Transverse colon (tissue), 4 donors: ENCODE measurements at regions not wholly inside any gene's neighbourhood (a gene's known extent, or its start where the extent isn't known, plus 50 kb on each side); places are given as distances from the start of the nearest gene placed in this dataset.

Experiments used
- DNase-seq: peaks from one replicate; pipeline ENCODE4 v3.0.0-alpha.2; 2019
- H3K27ac ChIP-seq, 4 donors: fragments of 200-600 bp; sonication (generic); 2 replicates each; pipeline ENCODE4 v1.5.1; 2016 to 2018; ENCODE audit warnings: inconsistent platforms in 4 of 4
- H3K27me3 ChIP-seq: fragments of 200-600 bp; sonication (generic); 2 replicates; pipeline ENCODE4 v1.5.1; 2017; ENCODE audit warnings: inconsistent platforms
- H3K36me3 ChIP-seq, 4 donors: fragments of 200-600 bp; sonication (generic); 2 replicates each; pipeline ENCODE4 v1.5.1; 2017 to 2019; ENCODE audit warnings: inconsistent platforms in 4 of 4
- H3K4me1 ChIP-seq, 4 donors: fragments of 200-600 bp; sonication (generic); 2 replicates each; pipeline ENCODE4 v1.5.1; 2017 to 2020; ENCODE audit warnings: inconsistent platforms in 4 of 4
- H3K4me3 ChIP-seq, 4 donors: fragments of 200-600 bp; sonication (generic); 1 replicate in 1 of 4; 2 replicates in 3 of 4; pipeline versions ENCODE4 v1.5.1 to v1.6.1; 2017 to 2019; ENCODE audit warnings: inconsistent platforms in 4 of 4
- H3K9me3 ChIP-seq, 2 donors: fragments of 200-600 bp; sonication (generic); 2 replicates each; pipeline ENCODE4 v1.5.1; 2017 to 2019; ENCODE audit warnings: inconsistent platforms in 2 of 2
- EP300 ChIP-seq: sonication (generic); formaldehyde crosslinking; IDR thresholded peaks from one replicate; pipeline ENCODE4 v1.6.1; 2017; ENCODE audit warnings: antibody characterized with exemption, low read depth
- POLR2A ChIP-seq: fragments of 450-650 bp; IDR thresholded peaks from one replicate; pipeline ENCODE4 v1.6.1; 2016; ENCODE audit warnings: antibody characterized with exemption, mild to moderate bottlenecking, moderate library complexity
- POLR2AphosphoS5 ChIP-seq, 3 donors: sonication (generic); formaldehyde crosslinking; IDR thresholded peaks; one replicate each; pipeline ENCODE4 v1.6.1; 2016; ENCODE audit warnings: antibody characterized with exemption in 3 of 3
- WGBS, 2 donors: methylation state at CpG; one replicate each; pipeline ENCODE4 v1.1.5; 2018; ENCODE audit warnings: low coverage in 1 of 2; 5-methylcytosine and 5-hydroxymethylcytosine counted together
- in situ Hi-C, 4 donors: fragments of 200-750 bp; cut with MboI; loops; one replicate each; pipeline versions ENCODE4 v1.15.0 to v1.15.1; 2017; ENCODE audit warnings: low sequenced_read_pairs in 3 of 4, low pct_ligation_motif_present in 1 of 4, low pct_unique_long_range_greater_than_20kb in 1 of 4
- intact Hi-C: fragments of 100-400 bp; cut with DNase I; formaldehyde crosslinking; loops from one replicate; pipeline ENCODE4 v1.15.1; 2023; ENCODE audit warnings: low total_unique reads
- TF ChIP-seq, protein P1 (sequence below), 5 experiments: fragments of 200-600 bp in 3 of 5; fragments of 450-650 bp in 2 of 5; sonication (generic) in 3 of 5; IDR thresholded peaks; 1 replicate in 2 of 5; 2 replicates in 3 of 5; pipeline ENCODE4 v1.5.1; 2016 to 2017; ENCODE audit warnings: antibody characterized with exemption in 5 of 5, inconsistent platforms in 3 of 5, mild to moderate bottlenecking in 2 of 5, moderate library complexity in 1 of 5

DNA sequence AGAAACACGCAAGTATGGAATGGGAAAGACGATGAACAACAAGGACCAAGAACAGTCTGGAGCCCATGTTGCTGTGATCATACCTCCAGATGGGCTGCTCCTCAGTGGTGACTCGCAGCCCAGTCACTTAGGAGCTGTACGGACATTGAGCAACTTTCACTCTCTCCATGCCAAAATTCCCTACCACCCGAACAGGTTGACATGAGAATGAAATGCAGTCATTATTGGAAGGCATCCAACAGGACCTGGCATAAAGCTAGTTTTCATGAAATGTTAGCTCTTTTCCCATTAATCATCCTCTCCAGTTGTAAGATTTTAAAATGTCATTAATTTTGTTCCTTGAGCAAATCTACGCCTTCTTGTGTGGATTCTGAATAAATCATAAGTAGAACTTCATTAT lies 82.7 kb upstream of the GPM6B start:
- H3K27me3 ChIP-seq = no peaks in the 10 kb centered on the region
- WGBS, 2 donors = 69 to 80% methylated on average over 1 to 6 of the region's 6 CpGs
- in situ Hi-C loops (no loop called here), intact Hi-C loops (no loop called here)
- no peaks in the 10 kb centered on the region for H3K36me3 ChIP-seq
- TF ChIP-seq POLR2AphosphoS5 (IDR thresholded peaks at IDR 0.05) (no peak), POLR2A (no peak), EP300 (no peak)
- TF ChIP-seq, protein P1, sequence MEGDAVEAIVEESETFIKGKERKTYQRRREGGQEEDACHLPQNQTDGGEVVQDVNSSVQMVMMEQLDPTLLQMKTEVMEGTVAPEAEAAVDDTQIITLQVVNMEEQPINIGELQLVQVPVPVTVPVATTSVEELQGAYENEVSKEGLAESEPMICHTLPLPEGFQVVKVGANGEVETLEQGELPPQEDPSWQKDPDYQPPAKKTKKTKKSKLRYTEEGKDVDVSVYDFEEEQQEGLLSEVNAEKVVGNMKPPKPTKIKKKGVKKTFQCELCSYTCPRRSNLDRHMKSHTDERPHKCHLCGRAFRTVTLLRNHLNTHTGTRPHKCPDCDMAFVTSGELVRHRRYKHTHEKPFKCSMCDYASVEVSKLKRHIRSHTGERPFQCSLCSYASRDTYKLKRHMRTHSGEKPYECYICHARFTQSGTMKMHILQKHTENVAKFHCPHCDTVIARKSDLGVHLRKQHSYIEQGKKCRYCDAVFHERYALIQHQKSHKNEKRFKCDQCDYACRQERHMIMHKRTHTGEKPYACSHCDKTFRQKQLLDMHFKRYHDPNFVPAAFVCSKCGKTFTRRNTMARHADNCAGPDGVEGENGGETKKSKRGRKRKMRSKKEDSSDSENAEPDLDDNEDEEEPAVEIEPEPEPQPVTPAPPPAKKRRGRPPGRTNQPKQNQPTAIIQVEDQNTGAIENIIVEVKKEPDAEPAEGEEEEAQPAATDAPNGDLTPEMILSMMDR (IDR thresholded peaks at IDR 0.05) = no peak
- no peak overlapping the region for H3K4me3 ChIP-seq
- no peak overlapping the region for H3K27ac ChIP-seq
- DNase-seq = no peak
- H3K4me1 ChIP-seq = no peaks in the 10 kb centered on the region
- no peaks in the 10 kb centered on the region for H3K9me3 ChIP-seq

DNA sequence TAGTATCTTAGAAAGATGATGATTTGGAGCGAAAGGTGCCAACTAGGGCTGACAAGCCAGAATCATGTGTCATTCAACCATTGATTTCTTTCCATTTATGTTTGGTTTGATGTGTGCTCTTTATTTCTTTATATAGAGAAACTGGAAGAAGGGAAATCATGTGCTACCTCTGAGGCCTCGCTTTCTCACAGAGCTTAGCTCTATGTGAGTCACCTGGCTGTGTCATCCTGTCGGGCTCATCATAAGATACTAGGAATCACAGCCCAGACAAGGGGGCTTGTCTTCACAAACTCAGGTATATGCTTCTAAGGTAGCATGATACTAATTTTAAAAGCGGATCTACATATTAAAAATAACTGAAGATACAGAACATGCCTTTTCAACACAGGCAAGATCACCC lies 81.7 kb upstream of the GPM6B start:
- Histone ChIP-seq H3K36me3 (no peaks in the 10 kb centered on the region), H3K4me1 (no peaks in the 10 kb centered on the region), H3K27me3 (no peaks in the 10 kb centered on the region), H3K4me3 (no peak overlapping the region), H3K27ac (no peak overlapping the region), H3K9me3 (no peaks in the 10 kb centered on the region)
- intact Hi-C loops = no loop called here
- no peak for TF ChIP-seq POLR2AphosphoS5 (IDR thresholded peaks at IDR 0.05)
- TF ChIP-seq, protein P1 (IDR thresholded peaks at IDR 0.05) = no peak
- no peak for TF ChIP-seq EP300
- TF ChIP-seq POLR2A = no peak
- DNase-seq = no peak
- 83% methylated on average over 4 of the region's 4 CpGs; no CpG with 5 or more reads in 1 of the 2 donors for WGBS, 2 donors
- in situ Hi-C loops = no loop called here

DNA sequence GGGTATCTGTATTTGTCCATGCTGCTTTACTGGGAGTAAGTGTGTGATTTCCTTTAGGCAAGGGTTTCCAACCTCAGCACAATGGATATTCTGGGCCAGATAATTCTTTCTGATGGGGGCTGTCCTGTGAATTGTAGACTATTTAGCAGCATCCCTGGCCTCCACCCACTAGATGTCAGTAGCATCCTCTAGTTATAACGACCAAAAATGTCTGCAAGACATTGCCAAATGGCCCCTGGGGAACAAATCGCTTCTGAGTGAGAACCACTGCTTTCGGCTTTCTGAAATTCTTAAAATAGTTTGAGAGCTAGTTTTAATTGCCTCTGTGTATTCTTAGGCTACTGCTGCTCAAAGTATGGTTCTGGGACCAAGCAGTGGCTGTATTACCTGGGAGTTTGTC lies 81.2 kb upstream of the GPM6B start:
- Histone ChIP-seq H3K4me1 (no peaks in the 10 kb centered on the region), H3K27me3 (no peaks in the 10 kb centered on the region), H3K4me3 (no peak overlapping the region), H3K36me3 (no peaks in the 10 kb centered on the region), H3K27ac (no peak overlapping the region), H3K9me3 (no peaks in the 10 kb centered on the region)
- WGBS, 2 donors = 55% methylated on average over 3 of the region's 3 CpGs; no CpG with 5 or more reads in 1 of the 2 donors
- no peak for DNase-seq
- TF ChIP-seq EP300 (no peak), POLR2A (no peak), POLR2AphosphoS5 (IDR thresholded peaks at IDR 0.05) (no peak)
- TF ChIP-seq, protein P1 (IDR thresholded peaks at IDR 0.05) = no peak
- intact Hi-C loops (no loop called here), in situ Hi-C loops (no loop called here)

DNA sequence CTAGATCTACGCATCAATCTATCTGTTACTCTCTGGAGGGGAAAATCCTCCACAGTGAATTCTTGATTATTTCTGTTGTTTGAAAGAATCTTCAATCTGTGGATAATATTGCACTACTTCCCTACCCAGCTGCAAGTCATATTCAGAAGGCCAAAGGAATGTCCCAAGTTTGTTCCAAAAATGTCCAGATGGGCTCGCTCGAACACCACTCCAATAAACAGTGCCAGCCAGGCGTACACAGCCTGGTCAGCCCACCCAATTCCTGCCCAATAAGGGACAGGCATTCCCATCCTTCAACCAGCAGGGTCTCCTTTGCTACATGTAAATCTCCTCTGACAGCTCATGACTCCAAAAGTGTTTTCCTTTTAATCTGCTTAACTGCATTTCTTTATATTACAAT lies 80.7 kb upstream of the GPM6B start:
- Histone ChIP-seq H3K4me3 (no peak overlapping the region), H3K27me3 (no peaks in the 10 kb centered on the region), H3K9me3 (no peaks in the 10 kb centered on the region), H3K27ac (no peak overlapping the region), H3K4me1 (no peaks in the 10 kb centered on the region), H3K36me3 (no peaks in the 10 kb centered on the region)
- TF ChIP-seq, protein P1 (IDR thresholded peaks at IDR 0.05) = no peak
- TF ChIP-seq EP300 (no peak), POLR2AphosphoS5 (IDR thresholded peaks at IDR 0.05) (no peak), POLR2A (no peak)
- WGBS, 2 donors = 79% methylated on average over 4 of the region's 4 CpGs; no CpG with 5 or more reads in 1 of the 2 donors
- DNase-seq = no peak
- intact Hi-C loops (no loop called here), in situ Hi-C loops (no loop called here)
